GM18870 (cell line): ENCODE measurements at regions not wholly inside any gene's neighbourhood (a gene's known extent, or its start where the extent isn't known, plus 50 kb on each side); places are given as distances from the start of the nearest gene placed in this dataset.
"Not testable (repeated sequence)": the region's sequence is repeated elsewhere in the genome, so short reads cannot be mapped to it uniquely, and the experiment has no call there.

Experiments
- ATAC-seq: cut with Tn5 transposase; IDR thresholded peaks from one replicate; pipeline ENCODE4 v1.9.1; 2021; ENCODE audit warnings: moderate library complexity; ENCODE audit not compliant: unreplicated experiment

GRCh38 chr5:92674321-92674720 lies 906.7 kb downstream of the NR2F1-AS1 start:
- no peak for ATAC-seq

GRCh38 chr5:92665506-92665905 lies 915.5 kb downstream of the NR2F1-AS1 start:
- ATAC-seq, result no peak

- ATAC-seq, result no peak
Observed at GRCh38 chr5:92662741-92663140, 918.3 kb downstream of the NR2F1-AS1 start.

- ATAC-seq, result no peak
Observed at GRCh38 chr5:92659246-92659645, 921.8 kb downstream of the NR2F1-AS1 start.

DNA sequence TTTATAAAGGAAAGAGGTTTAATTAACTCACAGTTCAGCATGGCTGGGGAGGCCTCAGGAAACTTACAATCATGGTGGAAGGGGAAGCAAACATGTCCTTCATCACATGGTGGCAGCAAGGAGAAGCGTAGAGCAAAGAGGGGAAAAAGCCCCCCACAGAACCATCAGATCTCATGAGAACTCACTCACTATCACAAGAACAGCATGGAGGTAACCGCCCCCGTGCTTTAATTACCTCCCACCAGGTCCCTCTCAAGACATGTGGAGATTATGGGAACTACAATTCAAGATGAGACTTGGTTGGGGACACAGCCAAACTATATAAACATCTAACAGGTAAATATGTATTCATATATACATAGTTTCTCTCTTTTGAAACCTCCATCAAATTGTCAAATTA lies 926.4 kb downstream of the NR2F1-AS1 start:
- ATAC-seq, result not testable (repeated sequence)

- no peak for ATAC-seq
Observed at GRCh38 chr5:92653730-92654461, 927.1 kb downstream of the NR2F1-AS1 start.

DNA sequence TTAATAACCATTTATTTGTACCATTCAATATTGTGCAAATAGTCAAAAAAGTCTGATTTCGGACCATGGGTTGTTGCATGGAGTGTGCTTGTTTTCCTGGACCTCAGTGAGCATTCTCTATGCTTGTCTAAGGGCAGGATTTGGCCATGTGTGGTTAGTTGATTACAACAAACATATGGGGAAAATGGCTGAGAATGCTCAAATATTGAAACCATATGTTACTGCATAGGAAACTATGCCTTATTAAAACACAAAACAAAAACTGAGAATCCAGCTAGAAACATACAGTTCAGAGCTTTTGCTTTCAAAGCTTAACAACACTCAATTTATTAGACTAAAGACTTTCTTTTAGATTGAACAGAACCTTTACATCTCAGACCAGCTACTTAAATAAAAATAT lies 928.3 kb downstream of the NR2F1-AS1 start:
- no peak for ATAC-seq

GRCh38 chr5:92644266-92644886 lies 936.6 kb downstream of the NR2F1-AS1 start:
- ATAC-seq, result no peak

GRCh38 chr5:92641031-92641962 lies 939.7 kb downstream of the NR2F1-AS1 start:
- ATAC-seq, result no peak

- no peak for ATAC-seq
Observed at GRCh38 chr5:92640340-92640739, 940.7 kb downstream of the NR2F1-AS1 start.

GRCh38 chr5:92637960-92638359 lies 943.1 kb downstream of the NR2F1-AS1 start:
- ATAC-seq, result no peak

DNA sequence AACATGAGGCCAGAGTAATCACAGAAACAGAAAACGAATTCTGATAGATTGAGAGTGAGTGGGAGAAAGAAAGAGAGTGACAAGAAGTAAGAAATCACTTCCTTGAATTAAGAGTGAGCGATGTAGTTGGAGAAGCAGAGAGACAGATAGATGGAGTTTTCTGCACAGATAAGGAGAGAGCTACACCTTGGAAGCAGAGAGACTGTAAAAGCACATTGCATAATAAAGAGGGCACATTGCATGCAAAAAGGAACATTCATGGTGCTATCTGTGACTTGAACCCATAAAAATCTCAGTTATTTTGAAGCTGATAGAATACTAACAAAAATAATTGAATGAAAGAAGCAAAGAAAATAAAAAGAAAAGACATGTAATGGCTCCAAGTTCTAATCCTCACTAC lies 943.8 kb downstream of the NR2F1-AS1 start:
- ATAC-seq, result no peak

- no peak for ATAC-seq
Observed at GRCh38 chr5:92635001-92635461, 946.0 kb downstream of the NR2F1-AS1 start.

DNA sequence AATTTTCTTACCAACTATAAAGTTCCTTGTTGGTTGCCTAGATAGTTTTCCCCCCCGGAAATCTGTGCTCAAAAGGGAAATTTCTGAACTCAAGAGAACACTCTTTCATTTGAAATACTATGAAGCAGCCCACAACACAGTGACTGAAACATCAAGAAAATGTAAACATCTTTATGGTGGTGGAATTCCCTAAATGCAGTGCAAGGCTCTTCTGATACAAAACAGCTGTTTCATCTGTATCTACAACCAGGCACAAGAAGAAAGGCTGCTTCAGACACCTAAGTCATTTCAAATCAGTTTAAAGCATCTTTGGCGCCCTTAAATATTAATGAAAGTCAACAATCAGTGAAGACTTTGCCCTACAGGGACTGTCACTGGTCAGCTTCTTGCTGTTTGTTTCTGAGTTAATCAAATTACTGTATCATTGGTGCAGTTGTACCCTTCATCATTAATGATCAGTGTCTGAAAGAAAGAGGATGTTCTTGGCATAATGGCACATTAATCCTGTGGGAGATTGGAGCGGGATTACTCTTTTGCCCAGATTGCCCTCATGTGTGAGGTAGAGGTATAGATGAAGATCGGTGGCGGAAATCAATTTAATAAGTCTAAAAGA lies 947.0 kb downstream of the NR2F1-AS1 start:
- no peak for ATAC-seq

DNA sequence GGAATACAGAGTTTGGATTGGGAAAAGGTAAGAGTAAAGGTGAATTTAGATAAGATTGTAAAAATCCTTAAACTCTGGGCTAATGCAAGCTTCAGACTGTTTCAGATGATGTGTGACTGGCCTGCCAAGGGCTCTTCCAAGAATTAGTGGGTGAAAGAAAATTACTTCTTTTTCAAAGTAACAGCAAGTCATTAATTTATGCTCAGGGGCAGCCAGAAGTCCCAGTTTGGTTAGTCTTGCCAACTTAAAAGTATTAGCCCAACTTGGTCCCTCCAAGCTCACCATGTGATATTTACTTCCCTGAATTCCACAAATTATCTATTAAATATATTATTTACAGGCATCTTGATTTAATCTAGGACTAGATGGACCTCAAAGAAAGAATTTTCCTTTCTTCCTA lies 947.8 kb downstream of the NR2F1-AS1 start:
- ATAC-seq, result no peak

- ATAC-seq, result not testable (repeated sequence)
Observed at GRCh38 chr5:92631237-92631701, 949.8 kb downstream of the NR2F1-AS1 start.

DNA sequence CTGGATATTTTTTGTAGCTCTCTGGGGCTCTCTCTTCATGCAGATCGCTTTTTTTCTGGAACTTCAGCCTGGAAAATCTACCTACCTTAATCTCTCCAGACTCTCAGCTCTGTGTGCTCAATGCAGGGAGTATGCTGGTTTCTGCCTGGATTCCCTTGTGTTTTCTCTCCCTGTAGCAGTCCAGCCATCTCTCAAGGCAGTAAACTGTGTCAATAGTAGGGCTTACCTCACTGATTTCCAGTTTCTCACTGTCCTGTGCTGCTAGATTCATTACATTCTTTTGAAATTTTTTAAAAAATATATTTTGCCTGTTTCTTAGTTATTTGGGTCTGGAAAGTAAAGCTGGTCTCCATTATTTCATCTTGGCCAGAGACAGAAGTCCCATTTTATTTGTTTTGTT lies 951.4 kb downstream of the NR2F1-AS1 start:
- no peak for ATAC-seq

GRCh38 chr5:92629000-92629399 lies 952.0 kb downstream of the NR2F1-AS1 start:
- ATAC-seq, result no peak

- no peak for ATAC-seq
Observed at GRCh38 chr5:92627186-92627585, 953.8 kb downstream of the NR2F1-AS1 start.

GRCh38 chr5:92616085-92616484 lies 964.9 kb downstream of the NR2F1-AS1 start:
- ATAC-seq, result no peak

GRCh38 chr5:92613546-92613945 lies 967.5 kb downstream of the NR2F1-AS1 start:
- no peak for ATAC-seq
